Nephron progenitor cell (in vitro differentiated cells): ENCODE measurements at regions not wholly inside any gene's neighbourhood (a gene's known extent, or its start where the extent isn't known, plus 50 kb on each side); places are given as distances from the start of the nearest gene placed in this dataset.

Experiments used
- DNase-seq: peaks from one replicate; pipeline ENCODE4 v3.0.0; 2021
- H3K27ac Mint-ChIP-seq: 2 replicates; pipeline ENCODE4 v1.8.0; 2021; ENCODE audit warnings: mild to moderate bottlenecking, moderate library complexity, mixed read lengths
- H3K27me3 Mint-ChIP-seq: 2 replicates; pipeline ENCODE4 v1.8.0; 2021; ENCODE audit warnings: mild to moderate bottlenecking, low read depth, mixed read lengths; ENCODE audit not compliant: poor library complexity
- H3K36me3 Mint-ChIP-seq: 2 replicates; pipeline ENCODE4 v1.8.0; 2021; ENCODE audit warnings: low read depth, mixed read lengths
- H3K4me1 Mint-ChIP-seq: 2 replicates; pipeline ENCODE4 v1.8.0; 2021; ENCODE audit warnings: mixed read lengths
- H3K4me3 Mint-ChIP-seq: 2 replicates; pipeline ENCODE4 v1.8.0; 2021; ENCODE audit warnings: mild to moderate bottlenecking, moderate library complexity, mixed read lengths
- H3K9me3 Mint-ChIP-seq: 2 replicates; pipeline ENCODE4 v1.8.0; 2021; ENCODE audit warnings: mild to moderate bottlenecking, moderate library complexity, mixed read lengths
- CTCF ChIP-seq: fragments of 200-600 bp; sonication (generic); IDR thresholded peaks from 2 replicates; pipeline ENCODE4 v1.5.0; 2021; ENCODE audit warnings: antibody characterized with exemption

- H3K27ac Mint-ChIP-seq = no peak overlapping the region
- no peak overlapping the region for H3K4me3 Mint-ChIP-seq
- no peak for DNase-seq
- H3K27me3 Mint-ChIP-seq = peaks cover 24% of the 10 kb centered on the region
- H3K4me1 Mint-ChIP-seq = no peaks in the 10 kb centered on the region
- peaks cover 4% of the 10 kb centered on the region for H3K9me3 Mint-ChIP-seq
- H3K36me3 Mint-ChIP-seq = no peaks in the 10 kb centered on the region
- no peak for TF ChIP-seq CTCF
Measured at GRCh38 chr22:48379371-48379770, 1448.3 kb downstream of the BRD1 start.

DNA sequence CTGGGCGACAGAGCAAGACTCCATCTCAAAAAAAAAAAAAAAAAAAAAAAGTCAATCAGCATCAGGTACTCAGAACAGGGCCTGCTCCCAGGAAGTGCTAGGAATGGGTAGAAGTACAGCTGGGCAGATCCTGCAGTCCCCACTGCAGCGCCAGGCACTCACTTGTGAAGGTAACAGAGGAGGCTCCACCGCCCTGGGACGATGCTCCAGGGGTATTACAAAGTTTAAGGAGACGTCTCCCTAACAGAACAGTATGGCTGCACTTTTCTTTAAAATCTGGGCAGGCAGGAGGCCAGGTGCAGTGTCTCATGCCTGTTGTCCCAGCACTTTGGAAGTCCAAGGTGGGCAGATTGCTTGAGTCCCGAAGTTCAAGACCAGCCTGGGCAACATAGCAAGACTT is 1449.0 kb downstream of the BRD1 start:
- DNase-seq = no peak
- TF ChIP-seq CTCF = no peak
- H3K27me3 Mint-ChIP-seq = peaks cover 28% of the 10 kb centered on the region
- H3K4me1 Mint-ChIP-seq = no peaks in the 10 kb centered on the region
- no peak overlapping the region for H3K4me3 Mint-ChIP-seq
- H3K27ac Mint-ChIP-seq = no peak overlapping the region
- H3K9me3 Mint-ChIP-seq = no peaks in the 10 kb centered on the region
- no peaks in the 10 kb centered on the region for H3K36me3 Mint-ChIP-seq

GRCh38 chr22:48376936-48377712 is 1450.5 kb downstream of the BRD1 start:
- DNase-seq = no peak
- Mint-ChIP-seq H3K27me3 (peaks cover 35% of the 10 kb centered on the region), H3K36me3 (no peaks in the 10 kb centered on the region), H3K4me1 (no peaks in the 10 kb centered on the region), H3K27ac (no peak overlapping the region), H3K4me3 (no peak overlapping the region), H3K9me3 (no peaks in the 10 kb centered on the region)
- no peak for TF ChIP-seq CTCF

- H3K27ac Mint-ChIP-seq = no peak overlapping the region
- H3K9me3 Mint-ChIP-seq = no peaks in the 10 kb centered on the region
- H3K4me3 Mint-ChIP-seq = no peak overlapping the region
- H3K4me1 Mint-ChIP-seq = peaks cover 2% of the 10 kb centered on the region
- DNase-seq = no peak
- TF ChIP-seq CTCF = no peak
- H3K27me3 Mint-ChIP-seq = peaks cover 38% of the 10 kb centered on the region
- H3K36me3 Mint-ChIP-seq = no peaks in the 10 kb centered on the region
Measured at GRCh38 chr22:48376428-48376827, 1451.2 kb downstream of the BRD1 start.

GRCh38 chr22:48373626-48374173 is 1454.0 kb downstream of the BRD1 start:
- Mint-ChIP-seq H3K27me3 (peaks cover 51% of the 10 kb centered on the region), H3K27ac (no peak overlapping the region), H3K4me1 (peaks cover 18% of the 10 kb centered on the region), H3K4me3 (no peak overlapping the region), H3K36me3 (no peaks in the 10 kb centered on the region), H3K9me3 (no peaks in the 10 kb centered on the region)
- no peak for TF ChIP-seq CTCF
- DNase-seq = no peak

DNA sequence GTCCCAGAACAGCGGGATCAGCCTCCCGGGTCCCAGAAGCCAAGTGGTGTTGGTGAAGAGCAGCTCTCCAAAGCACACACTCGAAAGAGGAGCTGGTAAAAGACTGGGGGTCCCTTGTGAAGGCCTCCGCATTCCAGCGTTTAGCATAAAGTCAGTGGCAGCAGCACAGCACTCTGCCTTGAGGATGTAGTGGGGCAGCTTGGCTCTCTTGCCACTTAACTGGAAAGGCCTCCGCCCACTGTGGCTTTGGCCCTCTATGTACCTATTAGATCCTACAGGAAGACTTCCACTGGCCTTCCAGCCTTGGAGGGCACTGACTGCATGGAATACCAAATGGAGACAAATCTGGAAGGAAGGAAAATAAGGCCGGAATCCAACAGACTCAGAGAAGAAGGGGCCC is 1455.3 kb downstream of the BRD1 start:
- peaks cover 18% of the 10 kb centered on the region for H3K4me1 Mint-ChIP-seq
- no peak for DNase-seq
- H3K4me3 Mint-ChIP-seq = no peak overlapping the region
- H3K27me3 Mint-ChIP-seq = peaks cover 46% of the 10 kb centered on the region
- H3K36me3 Mint-ChIP-seq = no peaks in the 10 kb centered on the region
- no peaks in the 10 kb centered on the region for H3K9me3 Mint-ChIP-seq
- TF ChIP-seq CTCF = no peak
- H3K27ac Mint-ChIP-seq = no peak overlapping the region
